Mammary epithelial cell (primary cell): ENCODE measurements at regions not wholly inside any gene's neighbourhood (a gene's known extent, or its start where the extent isn't known, plus 50 kb on each side); places are given as distances from the start of the nearest gene placed in this dataset.

Experiments used
- EZH2 ChIP-seq: IDR thresholded peaks from 2 replicates; pipeline ENCODE4 v1.6.1; 2012; ENCODE audit warnings: low read length, inconsistent platforms, borderline replicate concordance
- TF ChIP-seq, protein P1 (sequence below), 2 donors: IDR thresholded peaks in 1 of 2; conservative IDR thresholded peaks in 1 of 2; 2 replicates each; pipeline ENCODE4 v1.5.1; 2011 to 2012; ENCODE audit warnings: inconsistent platforms in 2 of 2, low read length in 2 of 2, mild to moderate bottlenecking in 2 of 2, control low read depth in 1 of 2, low read depth in 1 of 2; ENCODE audit not compliant: insufficient read depth in 1 of 2; ENCODE audit errors: extremely low read depth in 1 of 2

DNA sequence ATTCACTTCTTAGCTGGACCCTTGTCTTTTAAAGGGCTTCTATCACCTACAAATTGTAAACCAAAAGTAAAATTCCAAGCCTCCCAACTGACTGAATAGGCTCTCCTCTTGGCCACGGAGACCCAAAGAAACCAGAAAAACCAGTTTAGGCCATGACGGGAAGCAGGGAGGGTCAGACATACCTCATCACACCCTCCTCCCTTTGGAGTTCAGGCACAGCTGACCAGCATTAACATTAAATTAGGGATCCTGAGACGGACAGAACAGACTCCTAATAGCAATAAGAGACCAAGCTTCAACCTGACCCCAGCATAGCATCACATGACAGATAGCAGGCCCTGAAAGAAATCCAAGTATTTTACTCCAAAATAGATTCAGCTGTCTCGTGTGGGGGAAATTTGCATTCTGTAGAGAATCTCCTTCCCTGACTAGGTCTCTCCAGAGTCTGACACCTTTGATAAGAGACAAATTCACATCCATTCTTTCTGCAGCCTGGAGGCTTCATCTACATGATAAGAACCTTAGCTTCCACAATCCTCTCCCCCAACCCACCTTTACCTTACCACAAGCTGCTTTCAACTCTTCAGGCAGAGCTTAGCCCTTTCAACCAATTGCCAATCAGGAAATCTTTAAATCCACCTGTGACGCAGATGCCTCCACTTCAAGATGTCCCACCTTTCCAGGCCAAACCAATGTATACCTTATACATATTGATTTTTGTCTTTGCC is 177.1 kb upstream of the RAB4A start:
- TF ChIP-seq, protein P1, sequence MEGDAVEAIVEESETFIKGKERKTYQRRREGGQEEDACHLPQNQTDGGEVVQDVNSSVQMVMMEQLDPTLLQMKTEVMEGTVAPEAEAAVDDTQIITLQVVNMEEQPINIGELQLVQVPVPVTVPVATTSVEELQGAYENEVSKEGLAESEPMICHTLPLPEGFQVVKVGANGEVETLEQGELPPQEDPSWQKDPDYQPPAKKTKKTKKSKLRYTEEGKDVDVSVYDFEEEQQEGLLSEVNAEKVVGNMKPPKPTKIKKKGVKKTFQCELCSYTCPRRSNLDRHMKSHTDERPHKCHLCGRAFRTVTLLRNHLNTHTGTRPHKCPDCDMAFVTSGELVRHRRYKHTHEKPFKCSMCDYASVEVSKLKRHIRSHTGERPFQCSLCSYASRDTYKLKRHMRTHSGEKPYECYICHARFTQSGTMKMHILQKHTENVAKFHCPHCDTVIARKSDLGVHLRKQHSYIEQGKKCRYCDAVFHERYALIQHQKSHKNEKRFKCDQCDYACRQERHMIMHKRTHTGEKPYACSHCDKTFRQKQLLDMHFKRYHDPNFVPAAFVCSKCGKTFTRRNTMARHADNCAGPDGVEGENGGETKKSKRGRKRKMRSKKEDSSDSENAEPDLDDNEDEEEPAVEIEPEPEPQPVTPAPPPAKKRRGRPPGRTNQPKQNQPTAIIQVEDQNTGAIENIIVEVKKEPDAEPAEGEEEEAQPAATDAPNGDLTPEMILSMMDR (conservative IDR thresholded peaks at IDR 0.05 in 1 of 2, IDR thresholded peaks at IDR 0.05 in 1 of 2; ENCODE audit: extremely low read depth in 1 of 2, insufficient read depth in 1 of 2, low read depth in 1 of 2, low read length in 2 of 2), result no peak
- TF ChIP-seq EZH2, result no peak
